ENCODE measurements at regions not wholly inside any gene's neighbourhood (a gene's known extent, or its start where the extent isn't known, plus 50 kb on each side); places are given as distances from the start of the nearest gene placed in this dataset.

DNA sequence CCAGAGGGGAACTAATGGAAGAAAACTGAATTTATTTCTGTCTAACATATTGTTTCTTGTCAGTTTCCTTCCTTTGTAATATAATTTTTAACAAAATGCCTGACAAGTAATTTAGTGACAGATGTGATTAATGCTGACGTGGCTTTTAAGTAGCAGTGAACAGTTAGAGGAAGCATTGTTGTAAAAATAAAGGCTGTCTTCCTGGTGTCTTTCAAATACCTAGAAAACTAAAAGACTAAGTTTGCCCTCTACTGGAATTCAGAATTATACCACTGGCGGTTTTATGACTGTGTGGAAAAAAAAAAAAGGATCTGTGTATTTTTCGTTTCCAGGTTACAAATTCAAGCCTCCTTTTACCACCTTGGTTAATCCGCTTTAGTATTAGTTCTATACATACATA lies 217.1 kb upstream of the DPP6 start:
- no peaks in the 10 kb centered on the region for H3K36me3 Mint-ChIP-seq (ENCODE audit: low read depth)

DNA sequence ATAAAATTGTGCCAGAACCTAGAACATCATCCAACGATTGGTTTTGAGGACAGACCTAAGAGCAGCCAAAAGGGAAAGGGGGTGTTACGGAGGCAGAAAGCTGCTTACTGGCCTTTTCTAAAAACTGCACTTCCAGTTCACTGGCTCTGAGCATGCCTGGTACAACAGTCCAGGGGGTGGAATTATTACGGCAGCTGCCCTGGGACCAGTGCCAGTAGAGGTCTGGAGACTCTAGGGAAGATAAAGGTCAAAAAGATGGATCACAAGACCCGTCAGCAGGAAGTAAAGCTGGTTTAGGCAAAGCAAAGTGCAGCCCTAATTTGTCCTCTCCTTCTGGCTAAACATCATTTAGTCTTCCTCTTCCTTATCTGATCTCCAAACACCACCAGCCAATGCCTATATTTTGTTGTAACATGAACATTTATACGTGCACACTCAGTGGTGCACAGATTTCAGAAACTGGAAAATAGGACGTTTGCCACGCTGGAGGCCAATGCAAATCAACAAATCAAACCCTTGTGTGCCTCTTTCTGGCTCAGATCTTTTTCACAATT lies 216.4 kb upstream of the DPP6 start:
- intact Hi-C loops (cut with micrococcal nuclease), result no loop called here
- Mint-ChIP-seq H3K4me3 (ENCODE audit: low read depth) (no peak overlapping the region), H3K36me3 (ENCODE audit: low read depth) (no peaks in the 10 kb centered on the region), H3K9me3 (peaks cover 3% of the 10 kb centered on the region), H3K27ac (no peak overlapping the region), H3K27me3 (ENCODE audit: low read depth) (no peaks in the 10 kb centered on the region), H3K4me1 (ENCODE audit: low read depth) (no peaks in the 10 kb centered on the region)
- no peak for DNase-seq (ENCODE audit: low spot score)

More for the DNA sequence above, 217.1 kb upstream of the DPP6 start:
- Mint-ChIP-seq H3K4me1 (ENCODE audit: low read depth) (no peaks in the 10 kb centered on the region), H3K9me3 (peaks cover 3% of the 10 kb centered on the region), H3K27ac (no peak overlapping the region), H3K4me3 (ENCODE audit: low read depth) (no peak overlapping the region), H3K27me3 (ENCODE audit: low read depth) (no peaks in the 10 kb centered on the region)
- intact Hi-C loops (cut with micrococcal nuclease), result no loop called here
- no peak for DNase-seq (ENCODE audit: low spot score)

DNA sequence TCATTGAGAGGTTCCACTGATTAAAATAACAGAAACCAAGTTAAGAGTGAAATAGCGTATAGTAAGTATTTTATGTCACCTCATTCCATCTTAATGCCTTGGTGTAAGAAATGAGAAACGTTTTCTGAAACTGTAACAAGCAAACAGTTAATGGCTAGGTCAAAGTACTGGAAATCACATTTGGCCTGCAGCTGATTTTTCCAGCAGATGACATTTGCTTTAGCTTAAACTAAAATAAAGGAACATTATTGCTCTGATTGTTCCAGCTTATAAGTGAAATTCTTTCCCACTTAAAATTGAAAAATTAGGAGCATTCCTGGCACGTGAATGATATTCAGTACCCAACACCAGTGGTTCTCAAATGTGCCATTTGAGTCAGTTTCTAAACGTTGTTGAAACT lies 213.6 kb upstream of the DPP6 start:
- no peak overlapping the region for H3K4me3 Mint-ChIP-seq (ENCODE audit: low read depth)
- intact Hi-C loops (cut with micrococcal nuclease), result no loop called here
- no peaks in the 10 kb centered on the region for H3K4me1 Mint-ChIP-seq (ENCODE audit: low read depth)
- DNase-seq (ENCODE audit: low spot score), result no peak
- peaks cover 16% of the 10 kb centered on the region for H3K9me3 Mint-ChIP-seq
- H3K27ac Mint-ChIP-seq, result no peak overlapping the region
- H3K36me3 Mint-ChIP-seq (ENCODE audit: low read depth), result no peaks in the 10 kb centered on the region
- H3K27me3 Mint-ChIP-seq (ENCODE audit: low read depth), result no peaks in the 10 kb centered on the region

DNA sequence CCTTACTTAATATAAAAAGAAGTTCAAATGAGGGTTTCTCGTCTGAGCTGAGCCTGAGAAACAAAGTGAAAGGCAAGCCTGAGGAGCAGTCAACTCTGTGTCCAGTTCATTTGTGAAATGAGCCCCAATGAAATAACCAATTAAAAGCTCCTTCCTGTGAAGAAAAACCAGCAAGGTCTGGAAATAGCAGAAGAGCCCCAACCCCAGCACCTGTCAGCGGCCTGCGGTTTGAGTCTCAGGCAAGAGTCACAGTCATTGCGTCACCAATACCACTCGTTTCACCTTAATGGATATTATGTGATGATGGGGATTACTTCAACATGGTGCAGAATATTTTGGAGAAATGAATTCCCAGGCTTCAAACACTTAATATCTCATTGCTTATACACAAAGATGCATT lies 211.3 kb upstream of the DPP6 start:
- H3K4me1 Mint-ChIP-seq (ENCODE audit: low read depth), result no peaks in the 10 kb centered on the region
- no peaks in the 10 kb centered on the region for H3K36me3 Mint-ChIP-seq (ENCODE audit: low read depth)
- H3K27ac Mint-ChIP-seq, result no peak overlapping the region
- H3K4me3 Mint-ChIP-seq (ENCODE audit: low read depth), result no peak overlapping the region
- no peak for DNase-seq (ENCODE audit: low spot score)
- H3K27me3 Mint-ChIP-seq (ENCODE audit: low read depth), result no peaks in the 10 kb centered on the region
- peaks cover 19% of the 10 kb centered on the region for H3K9me3 Mint-ChIP-seq
- intact Hi-C loops (cut with micrococcal nuclease), result no loop called here

DNA sequence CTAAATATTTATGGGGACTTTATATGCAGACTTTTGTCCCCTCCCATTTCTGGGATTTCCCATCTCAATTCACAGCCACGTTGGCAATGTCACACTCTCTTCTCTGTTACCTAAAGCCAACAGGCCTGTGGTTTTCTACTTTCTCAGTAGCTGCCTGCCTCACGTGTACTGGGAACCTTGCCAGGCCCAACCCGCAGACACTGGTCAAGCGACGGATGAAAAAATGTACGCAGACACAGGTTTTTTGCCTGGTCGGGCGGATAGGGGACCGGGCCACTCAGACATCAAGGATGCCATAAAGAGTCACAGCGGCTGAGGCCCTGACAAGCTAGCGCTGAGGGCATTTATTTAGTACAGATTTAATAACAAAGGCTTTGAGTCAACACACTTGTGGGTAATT lies 204.4 kb upstream of the DPP6 start:
- H3K36me3 Mint-ChIP-seq (ENCODE audit: low read depth), result no peaks in the 10 kb centered on the region
- intact Hi-C loops (cut with micrococcal nuclease), result no loop called here
- H3K4me3 Mint-ChIP-seq (ENCODE audit: low read depth), result no peak overlapping the region
- no peaks in the 10 kb centered on the region for H3K4me1 Mint-ChIP-seq (ENCODE audit: low read depth)
- no peaks in the 10 kb centered on the region for H3K27me3 Mint-ChIP-seq (ENCODE audit: low read depth)
- no peak for DNase-seq (ENCODE audit: low spot score)
- peaks cover 41% of the 10 kb centered on the region for H3K9me3 Mint-ChIP-seq
- H3K27ac Mint-ChIP-seq, result no peak overlapping the region

DNA sequence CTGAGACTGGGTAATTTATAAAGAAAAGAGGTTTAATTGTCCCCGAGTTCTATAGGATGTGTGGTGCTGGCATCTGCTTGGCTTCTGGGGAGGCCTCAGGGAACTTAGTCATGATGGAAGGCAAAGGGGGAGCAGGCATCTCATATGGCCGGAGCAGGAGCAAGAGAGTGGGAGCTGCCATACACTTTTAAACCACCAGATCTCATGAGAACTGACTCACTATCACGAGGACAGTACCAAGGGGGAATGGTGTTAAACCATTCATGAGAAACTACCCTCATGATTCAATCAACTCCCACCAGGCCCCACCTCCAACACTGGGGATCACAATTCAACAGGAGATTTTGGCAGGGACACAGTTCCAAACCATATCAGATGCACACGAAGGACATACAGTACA lies 199.9 kb upstream of the DPP6 start:
- Mint-ChIP-seq H3K4me3 (ENCODE audit: low read depth) (no peak overlapping the region), H3K27me3 (ENCODE audit: low read depth) (no peaks in the 10 kb centered on the region), H3K36me3 (ENCODE audit: low read depth) (no peaks in the 10 kb centered on the region), H3K4me1 (ENCODE audit: low read depth) (no peaks in the 10 kb centered on the region), H3K27ac (no peak overlapping the region), H3K9me3 (peaks cover 38% of the 10 kb centered on the region)
- intact Hi-C loops (cut with micrococcal nuclease), result no loop called here
- DNase-seq (ENCODE audit: low spot score), result no peak

DNA sequence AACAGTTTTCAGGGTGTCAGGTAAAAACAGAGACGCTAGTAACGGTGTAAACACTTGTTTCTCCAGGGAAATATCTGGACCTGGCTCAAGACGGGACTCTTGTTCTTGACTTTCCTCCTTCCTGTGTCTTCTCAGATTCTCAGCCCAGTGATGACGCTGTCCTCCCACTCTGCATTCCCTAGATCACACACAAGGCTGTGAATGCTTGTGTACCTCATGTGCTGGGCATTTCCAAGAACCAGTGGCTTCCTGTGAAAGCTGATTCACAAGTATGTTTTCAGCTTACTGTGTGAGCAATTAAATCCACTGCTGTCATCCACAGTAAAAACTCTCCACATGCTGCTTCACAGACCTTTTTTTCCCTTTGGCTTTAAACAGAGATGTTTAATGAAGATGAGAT lies 193.8 kb upstream of the DPP6 start:
- H3K4me3 Mint-ChIP-seq (ENCODE audit: low read depth), result no peak overlapping the region
- H3K36me3 Mint-ChIP-seq (ENCODE audit: low read depth), result no peaks in the 10 kb centered on the region
- intact Hi-C loops (cut with micrococcal nuclease), result no loop called here
- H3K4me1 Mint-ChIP-seq (ENCODE audit: low read depth), result no peaks in the 10 kb centered on the region
- no peaks in the 10 kb centered on the region for H3K27me3 Mint-ChIP-seq (ENCODE audit: low read depth)
- no peak overlapping the region for H3K27ac Mint-ChIP-seq
- H3K9me3 Mint-ChIP-seq, result peaks cover 22% of the 10 kb centered on the region
- DNase-seq (ENCODE audit: low spot score), result no peak

DNA sequence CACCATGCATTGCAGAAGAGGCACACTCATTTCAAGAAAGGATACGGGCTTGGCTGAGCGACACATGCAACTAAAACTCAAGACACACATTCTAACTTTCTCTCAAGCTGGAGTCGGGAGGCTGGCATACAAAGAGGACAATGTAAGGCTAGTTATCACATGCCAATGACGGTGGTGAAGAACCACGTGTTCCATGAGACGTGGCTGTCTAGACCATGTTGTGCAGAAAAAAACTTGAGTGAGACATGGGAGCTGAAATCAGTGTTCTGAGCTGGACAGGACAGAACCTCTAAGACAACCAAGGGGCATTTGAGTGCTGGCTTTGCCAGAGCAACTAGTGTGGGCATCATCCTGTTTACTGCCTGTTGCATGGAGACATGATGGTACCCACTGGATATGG lies 193.0 kb upstream of the DPP6 start:
- DNase-seq (ENCODE audit: low spot score), result no peak
- Mint-ChIP-seq H3K4me3 (ENCODE audit: low read depth) (no peak overlapping the region), H3K27ac (no peak overlapping the region), H3K36me3 (ENCODE audit: low read depth) (no peaks in the 10 kb centered on the region), H3K27me3 (ENCODE audit: low read depth) (no peaks in the 10 kb centered on the region), H3K4me1 (ENCODE audit: low read depth) (no peaks in the 10 kb centered on the region), H3K9me3 (peaks cover 28% of the 10 kb centered on the region)
- intact Hi-C loops (cut with micrococcal nuclease), result no loop called here

DNA sequence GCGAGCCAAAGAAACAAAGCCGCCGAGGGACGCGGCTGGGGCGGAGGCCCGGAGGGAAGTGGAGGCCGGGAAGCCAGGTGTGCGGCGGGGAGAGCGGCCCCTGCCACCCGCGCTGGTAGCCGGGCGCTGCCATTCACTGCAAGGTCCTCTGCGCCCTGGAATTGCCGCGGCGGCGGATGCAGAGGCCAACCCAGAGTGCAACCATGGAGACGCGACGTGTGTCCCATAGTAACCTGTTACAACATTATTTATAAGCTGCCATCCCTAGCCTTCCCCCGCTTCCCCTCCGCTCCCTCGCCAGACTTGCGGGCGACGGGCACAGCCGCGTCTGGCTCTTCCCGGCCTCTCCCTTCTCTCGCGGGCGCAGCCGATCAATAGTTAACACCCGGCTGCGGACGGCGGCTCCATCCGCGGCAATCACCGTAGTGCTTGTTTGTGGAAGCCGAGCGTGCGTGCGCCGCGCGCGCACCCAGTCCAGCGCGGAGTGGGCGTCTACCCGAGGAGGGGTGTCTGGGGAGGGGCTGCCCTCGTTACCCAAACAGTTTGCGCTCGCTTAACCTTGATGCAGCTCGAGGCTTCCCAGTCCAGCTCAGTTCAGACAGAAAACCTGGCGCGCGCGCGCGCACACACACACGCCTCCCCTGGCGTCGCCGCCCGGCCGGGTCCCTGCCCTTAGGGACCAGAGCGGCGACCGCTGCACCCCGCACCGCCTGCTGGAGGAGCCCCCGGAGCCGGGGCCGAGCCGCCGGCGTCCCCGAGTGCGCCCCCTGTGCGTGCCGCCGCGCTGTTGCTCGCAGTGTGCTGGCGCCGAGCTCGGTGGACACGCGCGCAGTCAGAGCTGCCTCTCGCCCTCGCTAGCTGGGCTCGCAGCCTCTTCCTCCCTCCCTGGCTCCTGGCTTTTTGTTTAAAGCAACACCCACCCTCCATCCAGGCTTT lies 165.4 kb upstream of the DPP6 start:
- Mint-ChIP-seq H3K9me3 (peaks cover 5% of the 10 kb centered on the region), H3K4me3 (ENCODE audit: low read depth) (no peak overlapping the region), H3K27me3 (ENCODE audit: low read depth) (peaks cover 7% of the 10 kb centered on the region), H3K36me3 (ENCODE audit: low read depth) (no peaks in the 10 kb centered on the region), H3K4me1 (ENCODE audit: low read depth) (no peaks in the 10 kb centered on the region), H3K27ac (no peak overlapping the region)
- DNase-seq (ENCODE audit: low spot score), result no peak
- intact Hi-C loops (cut with micrococcal nuclease), result no loop called here

DNA sequence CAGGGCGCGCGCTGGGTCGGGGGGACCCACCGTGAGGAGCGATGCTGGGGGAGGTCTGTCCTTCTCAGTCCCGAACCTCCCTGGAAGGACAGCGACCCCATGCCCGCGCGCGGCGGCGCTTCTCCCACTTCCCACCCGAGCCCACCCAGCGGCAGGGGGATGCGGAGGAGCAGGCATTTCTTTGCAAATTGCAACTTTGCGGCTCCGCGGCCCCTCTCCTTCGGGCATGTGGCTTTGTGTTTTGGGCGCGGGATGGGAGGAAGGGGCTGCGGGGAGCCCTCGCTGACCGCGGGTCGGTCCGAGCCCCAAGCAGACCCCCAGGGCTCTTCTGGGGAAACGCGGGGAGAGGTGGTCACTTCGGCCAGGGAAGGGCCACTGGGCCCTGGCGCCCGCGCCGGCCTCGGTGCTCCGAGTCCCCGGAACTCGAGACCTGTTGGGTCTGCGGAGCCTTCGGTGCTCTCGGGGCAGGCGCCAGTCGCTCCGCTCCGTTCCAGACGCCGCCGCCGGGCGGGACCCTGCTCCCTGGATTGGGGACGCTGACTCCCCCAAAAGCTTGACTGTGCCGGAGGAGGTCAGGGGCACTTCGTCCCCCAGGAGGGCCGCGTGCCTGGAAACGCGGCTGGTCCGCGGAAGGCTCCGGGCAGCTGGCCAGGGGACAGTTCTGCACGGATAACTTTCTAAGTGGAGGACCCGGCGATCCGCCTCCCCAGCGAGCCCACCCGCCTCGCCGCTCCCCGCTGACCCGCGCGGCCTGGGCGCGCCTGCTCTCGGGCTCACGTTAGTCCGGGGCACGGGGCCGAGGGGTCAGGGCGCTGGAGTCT lies 164.2 kb upstream of the DPP6 start:
- Mint-ChIP-seq H3K36me3 (ENCODE audit: low read depth) (no peaks in the 10 kb centered on the region), H3K9me3 (peaks cover under 1% of the 10 kb centered on the region), H3K4me3 (ENCODE audit: low read depth) (no peak overlapping the region), H3K4me1 (ENCODE audit: low read depth) (no peaks in the 10 kb centered on the region), H3K27ac (no peak overlapping the region), H3K27me3 (ENCODE audit: low read depth) (peaks cover 7% of the 10 kb centered on the region)
- intact Hi-C loops (cut with micrococcal nuclease), result no loop called here
- no peak for DNase-seq (ENCODE audit: low spot score)

DNA sequence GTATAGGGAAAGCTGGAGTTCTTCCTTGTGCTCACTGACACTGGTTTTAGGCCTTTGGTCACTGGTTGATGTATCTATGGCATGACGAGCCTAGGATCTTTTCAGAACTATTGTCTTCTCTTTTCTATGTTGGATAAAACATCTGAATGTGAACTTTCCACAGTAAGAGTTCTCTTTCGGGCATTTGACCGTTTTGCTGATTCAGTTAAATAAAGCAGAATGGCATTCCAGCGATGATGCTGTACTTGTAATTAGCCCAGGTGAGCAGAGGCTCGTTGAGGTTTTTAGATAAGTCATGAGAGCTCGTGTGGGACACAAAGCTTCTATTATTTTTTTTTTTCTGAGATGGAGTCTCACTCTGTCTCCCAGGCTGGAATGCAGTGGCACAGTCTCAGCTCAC lies 160.2 kb upstream of the DPP6 start:
- Mint-ChIP-seq H3K4me3 (ENCODE audit: low read depth) (no peak overlapping the region), H3K9me3 (no peaks in the 10 kb centered on the region)

DNA sequence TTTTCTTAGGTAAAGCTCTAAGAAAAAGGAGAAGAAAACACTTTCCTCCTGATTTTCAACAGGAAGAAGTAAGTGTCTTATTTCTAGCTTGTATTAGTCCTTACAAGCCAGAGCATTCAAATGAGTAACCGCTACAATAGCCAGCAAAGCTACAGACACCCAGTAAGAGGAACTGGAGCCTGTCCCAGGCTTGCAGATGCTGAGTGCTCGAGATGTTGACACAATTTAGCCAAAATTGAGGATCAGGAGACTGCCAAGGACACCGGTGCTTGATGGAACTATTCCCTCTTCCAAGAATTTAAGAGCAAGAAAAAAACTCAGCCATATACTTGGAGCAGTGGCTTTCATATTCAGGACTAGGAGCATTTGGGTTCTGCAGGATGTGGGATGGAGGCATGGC lies 149.3 kb upstream of the DPP6 start:
- intact Hi-C loops (cut with micrococcal nuclease), result no loop called here
- H3K27ac Mint-ChIP-seq, result no peak overlapping the region
- no peaks in the 10 kb centered on the region for H3K27me3 Mint-ChIP-seq (ENCODE audit: low read depth)
- no peak for DNase-seq (ENCODE audit: low spot score)
- no peaks in the 10 kb centered on the region for H3K4me1 Mint-ChIP-seq (ENCODE audit: low read depth)
- peaks cover 12% of the 10 kb centered on the region for H3K9me3 Mint-ChIP-seq
- no peak overlapping the region for H3K4me3 Mint-ChIP-seq (ENCODE audit: low read depth)
- H3K36me3 Mint-ChIP-seq (ENCODE audit: low read depth), result no peaks in the 10 kb centered on the region

More for the DNA sequence above, 160.2 kb upstream of the DPP6 start:
- Mint-ChIP-seq H3K36me3 (ENCODE audit: low read depth) (no peaks in the 10 kb centered on the region), H3K27ac (no peak overlapping the region), H3K4me1 (ENCODE audit: low read depth) (no peaks in the 10 kb centered on the region), H3K27me3 (ENCODE audit: low read depth) (peaks cover 7% of the 10 kb centered on the region)
- intact Hi-C loops (cut with micrococcal nuclease), result no loop called here
- no peak for DNase-seq (ENCODE audit: low spot score)

DNA sequence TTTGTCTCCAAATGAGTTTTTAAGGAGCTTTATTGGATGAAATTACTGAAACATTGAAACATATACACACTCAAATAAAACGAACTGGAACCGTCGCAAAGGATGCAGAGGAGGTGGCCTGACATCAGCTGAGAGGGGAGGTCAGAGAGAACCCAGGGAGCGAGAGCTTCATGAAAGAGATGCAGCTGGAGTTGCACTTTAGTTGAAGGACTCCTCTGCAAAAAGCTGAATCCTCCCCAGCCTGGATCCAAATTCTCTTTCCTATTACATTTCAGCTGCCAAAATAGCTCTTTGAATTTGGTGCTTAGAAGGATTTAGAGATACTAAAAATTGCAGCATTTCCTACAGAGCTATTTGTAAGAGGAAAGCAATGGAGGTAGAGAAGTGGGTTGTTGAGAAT lies 140.0 kb upstream of the DPP6 start:
- Mint-ChIP-seq H3K27ac (no peak overlapping the region), H3K9me3 (peaks cover 5% of the 10 kb centered on the region), H3K4me3 (ENCODE audit: low read depth) (no peak overlapping the region), H3K4me1 (ENCODE audit: low read depth) (no peaks in the 10 kb centered on the region), H3K36me3 (ENCODE audit: low read depth) (no peaks in the 10 kb centered on the region), H3K27me3 (ENCODE audit: low read depth) (no peaks in the 10 kb centered on the region)
- no peak for DNase-seq (ENCODE audit: low spot score)
- intact Hi-C loops (cut with micrococcal nuclease), result no loop called here
